CD4-positive, alpha-beta T cell treated with Interleukin-1 beta for 1 hour (primary cell): ENCODE measurements at regions not wholly inside any gene's neighbourhood (a gene's known extent, or its start where the extent isn't known, plus 50 kb on each side); places are given as distances from the start of the nearest gene placed in this dataset.
"Not testable (repeated sequence)": the region's sequence is repeated elsewhere in the genome, so short reads cannot be mapped to it uniquely, and the experiment has no call there.

ENCODE experiments used
- DNase-seq, 2 donors: peaks; one replicate each; pipeline ENCODE4 v3.0.0-alpha.2; 2020 to 2022

DNA sequence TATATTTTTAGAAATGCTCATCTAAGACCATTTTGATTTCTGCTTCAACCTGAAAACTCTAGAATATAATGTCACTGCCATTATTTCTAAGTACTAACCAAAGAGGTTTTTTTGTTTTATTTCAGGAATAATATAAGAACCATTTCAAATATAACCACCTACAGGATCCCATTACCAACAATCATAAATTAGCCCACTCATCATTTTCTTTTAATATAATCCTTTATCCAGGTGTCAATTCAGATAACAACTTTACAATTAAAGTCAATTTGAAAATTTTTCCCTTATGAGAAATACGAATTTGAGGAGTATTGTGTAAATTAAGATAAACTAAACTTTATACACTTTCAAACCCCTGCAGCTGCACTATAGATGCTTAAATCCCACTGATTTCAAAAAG, 1043.0 kb upstream of the CNTN5 start:
- DNase-seq: no peak

DNA sequence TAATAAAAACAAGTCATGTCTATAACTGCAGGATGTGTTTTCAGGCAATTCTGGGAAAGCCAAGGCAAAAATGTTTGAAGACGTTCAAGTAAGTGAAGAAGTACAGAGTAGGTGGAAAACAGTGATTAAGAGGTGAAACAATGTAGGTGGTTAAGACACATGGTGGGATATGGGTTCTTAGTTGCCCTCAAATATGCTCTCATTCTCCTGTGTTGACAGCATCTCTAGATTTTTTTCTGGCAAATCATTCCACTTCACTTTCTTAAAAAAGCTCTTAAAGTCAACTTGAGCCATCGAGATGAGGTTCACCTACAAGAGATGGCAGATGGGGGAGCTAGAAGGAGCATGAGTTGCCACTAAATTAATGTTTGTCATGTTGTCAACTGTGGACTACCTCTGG, 1041.0 kb upstream of the CNTN5 start:
- no peak for DNase-seq

DNA sequence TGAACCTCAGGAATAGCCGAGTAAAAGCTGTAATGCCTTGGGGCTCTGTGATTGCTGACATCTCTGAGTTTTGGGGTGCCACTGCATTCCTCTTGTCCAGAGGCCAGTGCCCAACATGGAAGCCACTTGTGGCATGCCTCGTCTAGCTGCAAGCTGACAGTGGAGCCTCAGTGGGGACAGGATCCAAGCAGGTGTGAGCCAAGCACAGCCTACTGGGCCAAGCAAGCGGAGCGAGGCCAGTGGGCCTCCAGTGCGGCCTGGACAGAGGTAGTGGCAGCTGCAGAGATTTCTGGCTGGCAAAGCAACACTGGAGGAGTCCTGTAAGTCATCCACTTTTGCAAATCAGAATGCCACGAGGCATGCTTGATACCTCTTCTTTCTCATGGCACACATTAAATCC, 1038.2 kb upstream of the CNTN5 start:
- DNase-seq: no peak

DNA sequence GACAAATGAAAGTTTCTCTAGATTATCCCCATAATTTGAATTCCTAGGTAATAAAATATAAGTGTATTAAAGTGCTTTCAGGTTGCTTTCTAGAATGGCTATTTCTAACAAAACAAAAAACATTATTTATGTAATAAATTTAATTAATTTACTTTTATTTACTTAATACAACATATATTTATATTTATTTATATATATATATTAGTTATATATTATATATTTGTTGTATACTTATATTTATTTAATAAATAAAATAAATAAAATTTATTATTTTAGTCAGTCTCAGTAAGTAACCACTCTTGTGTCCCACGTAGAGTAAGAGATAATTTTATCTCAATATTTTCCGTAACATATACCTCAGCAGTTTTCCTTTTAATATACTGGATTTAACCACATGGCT, 1031.6 kb upstream of the CNTN5 start:
- no peak for DNase-seq

DNA sequence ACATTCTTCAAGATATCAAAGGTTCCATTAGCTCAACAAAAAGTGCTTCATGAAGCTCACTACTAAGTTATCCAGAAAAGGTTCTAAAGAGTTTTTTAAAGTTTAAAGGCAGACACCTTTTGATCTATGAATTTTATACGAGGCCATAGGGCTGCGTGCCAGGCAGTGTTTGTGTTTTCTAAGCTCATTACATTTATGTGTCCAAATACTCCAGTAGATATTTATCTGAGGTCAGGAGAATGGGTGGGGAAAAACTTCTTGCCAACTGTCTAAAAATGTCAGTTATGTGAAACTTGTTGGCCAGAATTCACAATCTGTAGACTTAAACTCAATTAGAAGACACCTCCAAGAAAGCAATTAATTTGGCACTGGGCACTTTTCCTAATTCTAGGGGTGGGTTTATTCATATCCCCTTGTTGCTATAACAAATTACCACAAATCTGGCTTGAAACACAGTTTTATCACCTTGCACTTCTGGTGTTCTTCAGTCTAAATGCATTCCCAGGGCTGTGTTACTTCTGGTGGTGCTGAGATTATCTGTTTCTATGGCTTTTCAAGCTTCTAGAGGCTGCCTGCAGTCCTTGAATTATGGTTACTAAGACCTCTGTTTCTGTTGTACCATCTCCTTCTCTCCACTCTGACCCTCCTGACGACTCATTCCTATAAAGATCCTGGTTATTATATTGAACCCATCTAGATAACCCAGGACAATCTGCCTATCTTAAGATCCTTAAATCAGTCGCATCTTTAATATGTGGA, 1030.4 kb upstream of the CNTN5 start:
- no peak for DNase-seq

DNA sequence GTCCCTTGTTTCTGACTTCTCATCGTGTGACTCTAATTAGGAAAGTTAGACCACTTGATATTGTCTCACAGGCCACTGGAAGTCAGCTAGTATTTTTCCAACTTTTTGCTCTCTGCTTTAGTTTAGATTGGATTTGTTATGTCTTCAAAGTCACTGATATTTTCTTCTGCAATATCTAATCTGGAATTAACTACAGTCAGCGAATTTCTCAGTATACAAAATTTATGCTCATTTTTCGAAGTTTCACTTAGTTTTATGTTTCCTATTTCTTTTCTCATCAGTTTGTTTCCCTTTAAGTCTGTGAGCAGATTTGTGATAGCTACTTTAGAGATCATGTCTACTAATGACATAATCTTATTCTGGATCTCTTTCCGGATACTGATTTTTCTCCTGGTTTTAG, 1027.2 kb upstream of the CNTN5 start:
- no peak for DNase-seq

DNA sequence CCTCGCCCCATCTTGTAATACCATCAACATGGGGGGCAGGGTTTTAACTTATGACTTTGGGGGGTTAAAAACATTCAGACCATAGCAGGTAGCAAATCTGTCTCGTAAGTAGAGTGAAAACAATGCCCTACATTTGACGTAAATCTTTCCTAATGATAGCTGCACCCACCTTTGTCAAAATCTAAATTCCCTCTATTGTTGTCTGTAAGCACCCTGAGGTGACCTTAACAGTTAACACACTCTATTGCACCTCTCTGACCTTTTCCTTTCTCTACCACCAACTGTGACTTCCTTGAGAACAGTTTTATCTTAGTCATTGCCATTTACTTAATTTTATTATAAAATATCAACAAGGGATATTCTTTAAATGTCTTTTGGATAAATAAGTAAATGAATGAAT, 1024.9 kb upstream of the CNTN5 start:
- no peak for DNase-seq

DNA sequence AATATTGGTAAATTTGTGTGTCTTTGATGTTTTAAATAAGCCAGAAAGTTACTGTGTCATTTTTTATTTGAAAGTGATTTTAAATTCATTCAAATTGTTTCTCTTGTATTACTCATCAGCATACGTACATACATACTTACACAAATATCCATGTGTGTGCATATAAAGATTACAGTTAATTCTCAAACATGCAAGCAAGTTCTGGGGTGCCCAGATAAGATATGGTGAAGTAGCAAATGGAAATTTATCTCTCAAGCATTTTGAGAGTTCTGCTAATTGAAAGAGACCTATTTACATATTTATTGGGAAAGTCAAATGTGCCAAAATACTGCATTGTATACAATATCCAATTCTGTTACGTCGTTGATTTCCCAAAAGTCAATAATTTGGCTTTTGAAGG, 1024.0 kb upstream of the CNTN5 start:
- no peak for DNase-seq

DNA sequence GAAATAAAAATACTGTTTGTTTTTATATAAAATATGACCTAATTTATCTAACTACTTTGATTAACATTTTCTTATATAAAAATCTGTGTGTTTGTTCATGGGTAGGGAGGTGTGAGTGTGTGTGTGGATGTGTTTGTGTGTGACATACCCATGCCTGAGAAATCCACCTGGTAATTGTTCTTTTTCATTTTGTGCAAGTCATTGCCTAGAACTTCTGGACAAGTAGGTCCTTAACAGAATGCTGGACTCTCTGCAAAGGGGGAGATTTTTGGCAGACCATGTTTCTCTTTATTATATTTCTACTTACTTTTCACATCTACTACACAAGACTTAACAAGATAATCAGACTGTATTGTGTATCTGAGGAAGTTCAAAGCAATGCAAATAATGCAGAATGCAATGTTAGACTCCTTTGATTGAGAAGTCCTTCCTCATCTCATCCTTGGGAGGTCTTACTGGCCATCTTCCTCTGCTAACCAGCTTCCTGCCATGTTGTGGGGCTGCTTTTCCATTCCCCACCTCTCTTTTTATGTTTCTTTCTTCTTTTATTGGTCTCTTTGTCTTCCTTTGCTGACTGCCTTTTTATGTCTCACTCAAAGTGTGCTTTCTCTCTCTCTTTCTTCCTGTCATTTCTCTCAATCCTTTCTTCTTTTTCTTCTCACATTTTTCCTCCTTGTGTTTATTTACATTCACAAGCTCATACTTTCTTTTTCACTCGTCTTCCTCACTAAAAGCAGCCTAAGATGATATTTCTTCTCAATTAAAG, 1017.0 kb upstream of the CNTN5 start:
- no peak for DNase-seq

DNA sequence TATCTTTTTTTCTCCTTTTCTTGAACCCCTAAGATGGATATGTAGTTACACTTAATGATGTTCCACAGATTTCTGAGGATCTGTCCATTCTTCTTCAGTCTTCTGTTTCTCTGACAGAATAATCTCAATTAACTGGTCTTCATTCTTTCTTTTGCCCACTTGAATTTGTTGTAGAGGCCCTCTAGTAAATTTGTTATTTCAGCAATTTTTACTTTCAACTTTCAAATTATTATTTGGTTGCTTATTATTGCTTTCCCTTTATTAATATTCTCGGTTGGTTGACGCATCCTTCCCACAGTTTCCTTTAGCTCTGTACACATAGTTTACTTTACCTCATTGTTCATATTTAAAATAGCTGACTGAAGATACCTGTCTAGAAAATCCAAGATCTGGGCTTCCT, 1013.7 kb upstream of the CNTN5 start:
- no peak for DNase-seq

DNA sequence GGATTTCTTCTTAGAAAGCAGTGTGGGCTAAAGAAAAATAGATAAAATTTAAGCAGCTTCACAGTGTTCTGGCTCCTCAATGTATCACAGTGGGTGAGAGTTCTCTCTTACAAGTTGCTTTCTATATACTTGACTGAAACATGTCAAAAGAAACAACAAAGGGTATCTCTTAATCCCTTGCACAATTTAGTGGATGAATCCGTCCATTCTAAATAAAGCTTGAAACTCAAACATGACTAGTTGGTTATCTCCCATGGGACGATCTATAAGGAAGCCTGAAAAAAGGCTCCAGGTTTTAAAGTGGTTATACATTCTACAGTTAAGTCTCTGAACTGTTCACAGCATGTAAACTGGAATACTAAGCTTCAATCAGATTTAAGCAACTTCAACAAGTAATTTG, 993.1 kb upstream of the CNTN5 start:
- DNase-seq: no peak

DNA sequence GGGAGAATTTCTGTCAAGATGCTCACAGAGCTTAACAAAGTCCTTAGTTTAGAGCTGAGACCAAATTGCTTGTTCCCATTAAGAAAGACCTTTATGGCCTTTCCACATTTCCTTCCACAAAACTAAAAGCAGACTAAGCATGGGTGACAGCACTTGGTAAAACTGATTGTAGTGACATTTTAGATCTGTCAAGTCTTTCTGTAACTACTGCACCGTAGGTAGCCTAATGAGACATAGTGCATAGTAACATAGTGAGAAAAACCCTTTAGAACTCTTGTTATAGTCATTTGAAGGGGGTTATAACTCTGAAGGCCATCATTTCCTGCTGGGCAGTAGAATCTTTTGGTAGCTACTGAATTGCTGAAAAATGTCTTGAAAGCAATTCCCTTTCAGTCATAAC, 990.9 kb upstream of the CNTN5 start:
- DNase-seq: no peak

DNA sequence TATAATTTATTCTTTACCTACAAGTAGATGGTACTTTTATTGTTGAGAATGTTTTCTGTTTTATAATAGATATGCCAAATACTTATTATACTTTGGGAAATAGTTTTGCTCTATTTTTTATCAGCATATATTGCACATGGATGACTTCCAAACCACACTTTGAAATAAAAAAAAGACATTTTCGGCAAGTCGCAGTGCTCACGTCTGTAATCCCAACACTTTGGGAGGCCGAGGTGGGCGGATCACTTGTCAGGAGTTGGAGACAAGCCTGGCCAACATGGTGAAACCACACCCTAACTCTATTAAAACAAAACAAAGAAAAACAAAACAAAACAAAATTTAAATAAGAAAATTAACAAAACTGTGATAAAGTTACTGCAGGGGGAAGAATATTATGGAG, 983.9 kb upstream of the CNTN5 start:
- no peak for DNase-seq

DNA sequence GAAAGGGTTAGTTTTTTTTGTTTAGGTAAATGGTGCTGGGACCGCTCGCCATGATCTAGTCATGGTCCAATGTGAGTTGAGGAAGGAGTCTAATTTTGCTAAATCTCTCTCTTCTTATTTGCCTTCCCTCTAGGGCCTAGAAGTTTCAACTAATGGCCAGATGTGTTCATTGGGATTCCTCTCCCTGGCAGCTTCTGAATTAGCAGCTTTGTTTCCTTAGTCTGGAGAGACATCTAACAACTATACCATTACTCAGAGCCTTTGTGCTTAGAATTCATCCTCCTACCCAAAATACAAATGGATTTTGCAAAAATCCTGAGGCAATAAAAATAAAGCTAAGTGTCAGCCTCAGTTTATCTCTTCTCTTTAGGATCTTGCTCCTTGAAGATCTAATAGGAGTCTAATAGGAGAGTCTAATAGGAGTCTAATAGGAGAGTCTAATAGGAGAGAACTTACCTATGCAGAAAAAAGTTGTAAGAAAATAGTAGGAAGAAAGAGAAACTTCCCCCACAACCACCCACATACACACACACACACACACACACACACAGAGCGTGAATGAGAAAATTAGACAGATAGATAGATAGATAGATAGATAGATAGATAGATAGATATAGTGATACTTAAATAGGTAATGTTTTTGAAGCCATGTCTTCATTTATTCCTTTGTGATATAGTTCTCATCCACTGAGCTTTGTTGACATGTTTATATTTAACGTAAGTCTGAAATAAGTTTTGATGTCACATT, 980.5 kb upstream of the CNTN5 start:
- DNase-seq: no peak

DNA sequence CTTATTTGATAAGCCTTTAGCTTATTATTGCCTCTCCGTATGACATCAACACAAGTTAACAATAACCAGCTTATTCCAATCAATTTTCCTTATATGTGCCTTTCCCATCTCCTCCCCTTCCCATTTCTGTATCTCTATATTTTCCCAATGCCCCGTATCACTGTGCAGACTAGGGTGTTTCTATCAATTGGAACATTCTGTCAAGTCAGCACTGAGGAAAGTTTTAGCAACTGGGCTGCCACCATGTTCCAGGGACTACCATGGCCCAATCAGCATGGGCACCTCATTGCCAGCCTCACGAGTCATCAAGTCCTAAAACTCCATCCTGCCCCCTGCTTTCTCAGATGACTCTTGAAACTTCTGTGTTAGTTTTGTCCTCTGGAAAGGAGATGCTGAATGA, 973.1 kb upstream of the CNTN5 start:
- DNase-seq: no peak

DNA sequence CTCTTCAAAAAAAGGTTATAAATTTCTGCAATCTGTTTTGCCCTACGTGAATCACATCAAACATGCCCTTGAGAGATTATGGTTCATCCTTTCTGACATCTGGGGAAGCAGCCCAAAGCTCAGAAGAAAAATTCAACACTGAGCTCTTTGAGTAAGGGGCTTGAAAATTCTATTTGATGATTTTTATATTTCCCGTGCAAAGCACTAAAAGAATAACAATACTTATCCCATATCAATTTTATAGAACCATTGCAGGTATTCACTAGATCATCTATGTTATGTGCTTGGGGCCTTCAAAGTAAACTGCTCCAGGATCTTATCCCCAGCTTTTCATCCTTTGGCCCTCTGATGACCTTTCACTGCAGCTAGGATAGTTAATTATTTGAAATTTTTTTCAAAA, 966.9 kb upstream of the CNTN5 start:
- no peak for DNase-seq

DNA sequence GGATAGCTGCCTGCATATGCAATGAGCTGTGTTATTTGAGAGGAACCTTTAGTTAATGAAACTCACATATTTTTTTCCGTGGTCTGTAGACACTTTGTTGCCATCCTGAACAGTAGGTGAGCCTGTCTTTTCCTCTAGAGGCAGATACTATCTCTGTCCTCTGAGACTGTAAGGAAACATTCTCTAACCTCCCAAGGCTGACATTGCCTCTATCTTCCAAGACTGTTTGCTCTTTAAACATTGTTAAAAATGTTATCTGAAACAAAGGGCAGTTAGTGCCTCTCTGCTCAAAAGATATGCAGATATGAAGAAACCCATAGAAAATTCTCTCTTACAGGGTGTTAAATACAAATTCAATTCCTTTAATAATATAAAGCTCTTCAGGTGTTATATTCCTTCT, 963.8 kb upstream of the CNTN5 start:
- DNase-seq: no peak

DNA sequence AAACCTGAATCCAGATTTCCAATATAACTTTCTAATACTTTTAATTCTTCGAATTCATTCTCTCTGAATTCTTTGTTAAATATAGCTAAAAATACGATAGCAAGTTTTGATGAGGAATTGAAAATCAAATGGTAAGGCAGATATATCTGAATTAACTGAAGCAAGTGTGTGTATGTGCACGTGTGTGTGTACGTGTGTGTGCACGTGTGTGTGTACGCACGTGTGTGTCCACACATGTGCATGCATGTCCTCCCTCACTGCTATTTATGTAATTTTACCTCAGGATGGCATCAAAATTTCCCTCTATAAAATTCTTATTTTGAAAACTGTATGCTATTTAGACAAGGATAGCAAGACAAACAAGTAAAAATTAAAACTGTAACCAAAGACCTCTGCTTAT, 961.3 kb upstream of the CNTN5 start:
- DNase-seq: no peak

DNA sequence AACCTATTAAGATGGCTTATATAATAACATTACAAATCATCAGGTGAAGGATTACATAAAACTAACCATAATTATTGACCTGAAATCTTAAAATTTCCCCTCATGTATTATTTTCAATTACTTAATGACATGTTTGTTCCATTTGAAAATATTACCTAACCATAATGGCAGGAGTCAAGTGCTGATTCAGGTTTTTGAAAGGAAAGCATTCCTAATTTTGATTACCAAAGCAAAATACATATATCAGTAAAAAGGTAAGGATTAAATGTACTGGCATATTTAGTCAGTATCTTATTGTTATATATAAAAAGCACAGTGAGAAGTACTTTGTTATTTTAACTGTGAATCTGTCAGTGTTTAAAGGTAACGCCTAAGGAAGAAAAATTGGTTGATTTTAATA, 960.0 kb upstream of the CNTN5 start:
- no peak for DNase-seq

DNA sequence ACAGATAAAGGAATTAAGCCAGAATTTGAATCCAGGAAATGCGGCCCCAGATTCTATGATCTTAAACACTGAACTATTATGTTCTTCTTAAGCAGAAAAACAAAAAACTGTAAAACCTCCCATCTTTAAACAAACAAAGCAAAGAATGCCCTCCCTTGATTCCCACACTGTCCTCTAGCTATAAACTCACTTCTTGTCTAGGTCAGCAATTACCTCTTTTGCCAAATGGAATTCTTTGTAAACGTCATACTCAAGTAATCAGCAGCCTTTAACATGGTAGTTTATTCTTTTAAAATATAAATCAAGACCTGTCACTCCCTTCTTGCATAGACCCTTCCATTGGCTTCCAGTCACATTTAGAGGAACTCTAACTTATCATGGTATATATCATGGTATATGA, 958.9 kb upstream of the CNTN5 start:
- DNase-seq: no peak

DNA sequence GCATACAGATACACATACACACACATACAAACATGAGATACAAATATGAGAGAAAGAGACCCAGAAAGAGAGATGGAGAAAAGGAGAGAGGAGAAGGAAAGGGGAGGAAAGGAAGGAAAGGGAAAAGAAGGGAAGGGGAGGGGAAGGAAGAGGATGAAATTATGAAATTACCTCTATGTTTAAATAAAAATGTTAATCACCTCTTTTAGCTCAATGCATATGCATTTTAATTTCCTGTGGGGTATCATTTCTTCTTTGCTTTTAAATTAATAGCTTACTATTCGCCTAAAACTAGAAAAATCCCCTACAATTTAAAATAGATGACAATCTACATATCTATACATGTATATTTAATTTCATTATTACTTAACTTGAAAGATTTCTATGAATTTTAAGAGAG, 958.0 kb upstream of the CNTN5 start:
- DNase-seq: no peak

DNA sequence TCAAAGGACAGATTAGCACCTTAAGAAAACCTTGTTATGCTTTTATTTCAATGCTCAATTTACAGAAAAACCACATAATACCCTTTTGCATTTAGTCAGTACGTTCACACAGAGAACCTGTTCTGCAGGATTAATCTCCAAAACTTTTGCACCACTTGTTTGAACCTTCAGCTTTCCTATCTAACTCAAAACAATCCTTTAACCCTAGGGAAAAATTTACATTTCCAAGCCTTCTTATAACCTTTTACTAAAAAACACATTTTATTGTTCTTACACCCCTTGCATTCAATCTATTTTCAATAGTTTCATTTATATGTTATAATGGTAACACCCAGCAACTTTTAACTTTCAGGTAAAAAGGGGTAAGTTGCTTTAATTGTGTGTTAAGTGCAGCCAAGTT, 952.5 kb upstream of the CNTN5 start:
- no peak for DNase-seq

DNA sequence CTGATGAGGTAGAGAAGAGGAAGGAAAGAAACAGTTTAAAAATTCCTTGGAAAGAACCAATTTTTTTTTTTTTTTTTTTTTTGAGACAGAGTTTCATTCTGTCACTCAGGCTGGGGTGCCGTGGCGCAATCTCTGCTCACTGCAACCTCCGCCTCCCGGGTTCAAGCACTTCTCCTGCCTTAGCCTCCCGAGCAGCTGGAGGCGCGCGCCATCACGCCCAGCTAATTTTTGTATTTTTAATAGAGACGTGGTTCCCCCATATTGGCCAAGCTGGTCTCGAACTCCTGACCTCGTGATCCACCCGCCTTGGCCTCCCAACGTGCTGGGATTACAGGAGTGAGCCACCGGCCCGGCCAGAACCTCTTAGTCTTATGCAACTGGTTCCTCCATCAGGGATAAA, 951.6 kb upstream of the CNTN5 start:
- not testable (repeated sequence) for DNase-seq

DNA sequence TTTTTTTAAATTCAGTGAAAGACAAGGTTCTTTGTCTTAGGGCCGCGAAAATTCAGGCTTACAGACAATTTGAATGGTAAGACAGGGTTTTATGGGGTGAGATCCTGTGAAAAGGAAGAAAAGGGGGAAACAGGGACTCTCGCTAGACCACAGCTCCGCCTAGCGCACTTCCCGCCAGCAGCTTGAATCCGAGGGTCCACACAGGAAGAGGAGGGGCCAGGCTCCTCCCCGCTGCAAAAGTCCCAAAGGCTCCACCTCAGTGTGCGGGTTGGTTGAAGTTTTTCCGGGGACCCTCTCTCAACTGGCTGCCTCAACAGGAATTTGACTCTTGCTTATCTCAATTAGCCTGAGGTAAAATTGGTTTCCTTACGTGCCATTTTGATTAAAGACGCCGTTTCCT, 950.9 kb upstream of the CNTN5 start:
- DNase-seq: no peak
